ENCODE measurements at regions not wholly inside any gene's neighbourhood (a gene's known extent, or its start where the extent isn't known, plus 50 kb on each side); places are given as distances from the start of the nearest gene placed in this dataset.
A peak's percentile ranks its signal among the peaks of the same experiment; 100 is the strongest.
"Not testable (repeated sequence)": the region's sequence is repeated elsewhere in the genome, so short reads cannot be mapped to it uniquely, and the experiment has no call there.

DNA sequence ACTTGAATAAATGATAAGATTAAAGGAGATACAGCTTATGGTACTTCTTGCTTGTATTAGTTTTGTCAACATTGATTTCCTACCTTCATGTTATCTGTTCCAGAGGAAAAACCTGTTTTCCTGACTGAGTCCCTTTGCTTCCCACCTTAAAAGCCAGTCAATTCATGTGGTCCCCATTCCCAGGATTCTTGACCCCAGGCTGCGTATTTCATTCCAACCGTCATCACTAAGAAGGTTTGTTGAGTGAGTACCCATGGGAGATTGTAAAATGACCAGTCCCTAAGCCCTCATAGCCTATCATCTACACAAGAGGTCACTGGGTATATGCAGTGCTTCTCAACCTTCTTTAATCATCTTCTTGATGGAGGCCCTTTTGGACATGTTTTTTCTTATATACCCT, 52.2 kb downstream of the BEX3 start:
- H3K4me3 ChIP-seq (ENCODE audit: low read depth, low read length): no peak overlapping the region
- TF ChIP-seq, protein P1, sequence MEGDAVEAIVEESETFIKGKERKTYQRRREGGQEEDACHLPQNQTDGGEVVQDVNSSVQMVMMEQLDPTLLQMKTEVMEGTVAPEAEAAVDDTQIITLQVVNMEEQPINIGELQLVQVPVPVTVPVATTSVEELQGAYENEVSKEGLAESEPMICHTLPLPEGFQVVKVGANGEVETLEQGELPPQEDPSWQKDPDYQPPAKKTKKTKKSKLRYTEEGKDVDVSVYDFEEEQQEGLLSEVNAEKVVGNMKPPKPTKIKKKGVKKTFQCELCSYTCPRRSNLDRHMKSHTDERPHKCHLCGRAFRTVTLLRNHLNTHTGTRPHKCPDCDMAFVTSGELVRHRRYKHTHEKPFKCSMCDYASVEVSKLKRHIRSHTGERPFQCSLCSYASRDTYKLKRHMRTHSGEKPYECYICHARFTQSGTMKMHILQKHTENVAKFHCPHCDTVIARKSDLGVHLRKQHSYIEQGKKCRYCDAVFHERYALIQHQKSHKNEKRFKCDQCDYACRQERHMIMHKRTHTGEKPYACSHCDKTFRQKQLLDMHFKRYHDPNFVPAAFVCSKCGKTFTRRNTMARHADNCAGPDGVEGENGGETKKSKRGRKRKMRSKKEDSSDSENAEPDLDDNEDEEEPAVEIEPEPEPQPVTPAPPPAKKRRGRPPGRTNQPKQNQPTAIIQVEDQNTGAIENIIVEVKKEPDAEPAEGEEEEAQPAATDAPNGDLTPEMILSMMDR (IDR thresholded peaks at IDR 0.05; ENCODE audit: insufficient read depth, low read depth, low read length): no peak
- no peak for DNase-seq (ENCODE audit: low read depth)

DNA sequence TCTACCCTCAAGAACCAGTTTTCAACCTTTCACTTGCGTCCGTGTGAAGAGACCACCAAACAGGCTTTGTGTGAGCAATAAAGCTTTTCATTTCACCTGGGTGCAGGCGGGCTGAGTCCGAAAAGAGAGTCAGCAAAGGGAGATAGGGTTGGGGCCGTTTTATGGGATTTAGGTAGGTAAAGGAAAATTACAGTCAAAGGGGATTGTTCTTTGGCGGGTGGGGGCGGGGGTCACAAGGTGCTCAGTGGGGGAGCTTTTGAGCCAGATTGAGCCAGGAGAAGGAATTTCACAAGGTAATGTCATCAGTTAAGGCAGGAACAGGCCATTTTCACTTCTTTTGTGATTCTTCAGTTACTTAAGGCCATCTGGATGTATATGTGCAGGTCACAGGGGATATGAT, 52.7 kb downstream of the BEX3 start:
- not testable (repeated sequence) for DNase-seq (ENCODE audit: low read depth); H3K4me3 ChIP-seq (ENCODE audit: low read depth, low read length)

DNA sequence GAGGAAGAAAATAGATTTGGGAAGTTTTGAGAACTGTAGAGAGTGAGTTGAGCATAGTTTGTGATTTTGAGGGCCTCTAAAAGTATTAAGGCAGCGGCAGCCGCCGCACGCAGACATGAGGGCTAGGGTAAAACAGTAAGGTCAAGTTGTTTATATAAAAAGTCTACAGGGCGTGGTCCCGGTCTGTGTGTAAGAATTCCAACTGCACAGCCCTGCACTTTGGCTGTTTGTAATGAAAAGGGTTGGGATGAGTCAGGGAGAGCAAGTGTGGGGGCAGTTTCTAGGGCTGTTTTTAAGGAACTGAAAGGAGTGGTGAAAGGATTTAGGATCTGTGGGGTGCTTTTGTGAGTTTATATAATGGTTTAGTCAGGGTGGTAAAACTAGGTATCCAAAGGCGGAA, 55.0 kb downstream of the BEX3 start:
- TF ChIP-seq, protein P1 (IDR thresholded peaks at IDR 0.05; ENCODE audit: insufficient read depth, low read depth, low read length): no peak
- DNase-seq (ENCODE audit: low read depth): peak; percentile 70

DNA sequence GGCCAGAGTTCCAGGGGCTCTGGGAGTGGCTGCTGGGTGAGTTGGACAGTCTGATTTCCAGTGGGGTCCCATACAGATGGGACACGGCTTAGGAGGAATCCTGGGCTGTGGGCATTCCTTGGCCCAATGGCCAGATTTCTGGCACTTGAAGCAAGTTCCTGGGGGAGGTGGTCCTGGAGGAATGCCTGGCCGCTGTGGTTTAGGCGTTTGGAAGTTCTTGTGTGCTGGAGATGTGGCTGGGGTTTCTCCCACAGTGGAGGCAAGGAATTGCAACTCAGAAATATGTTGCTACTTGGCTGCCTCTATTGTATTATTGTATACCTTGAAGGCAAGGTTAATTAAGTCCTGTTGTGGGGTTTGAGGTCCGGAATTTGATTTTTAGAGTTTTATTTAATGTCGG, 56.5 kb downstream of the BEX3 start:
- DNase-seq (ENCODE audit: low read depth); H3K4me3 ChIP-seq (ENCODE audit: low read depth, low read length): not testable (repeated sequence)

More for the DNA sequence above, 55.0 kb downstream of the BEX3 start:
- no peak overlapping the region for H3K4me3 ChIP-seq (ENCODE audit: low read depth, low read length)

DNA sequence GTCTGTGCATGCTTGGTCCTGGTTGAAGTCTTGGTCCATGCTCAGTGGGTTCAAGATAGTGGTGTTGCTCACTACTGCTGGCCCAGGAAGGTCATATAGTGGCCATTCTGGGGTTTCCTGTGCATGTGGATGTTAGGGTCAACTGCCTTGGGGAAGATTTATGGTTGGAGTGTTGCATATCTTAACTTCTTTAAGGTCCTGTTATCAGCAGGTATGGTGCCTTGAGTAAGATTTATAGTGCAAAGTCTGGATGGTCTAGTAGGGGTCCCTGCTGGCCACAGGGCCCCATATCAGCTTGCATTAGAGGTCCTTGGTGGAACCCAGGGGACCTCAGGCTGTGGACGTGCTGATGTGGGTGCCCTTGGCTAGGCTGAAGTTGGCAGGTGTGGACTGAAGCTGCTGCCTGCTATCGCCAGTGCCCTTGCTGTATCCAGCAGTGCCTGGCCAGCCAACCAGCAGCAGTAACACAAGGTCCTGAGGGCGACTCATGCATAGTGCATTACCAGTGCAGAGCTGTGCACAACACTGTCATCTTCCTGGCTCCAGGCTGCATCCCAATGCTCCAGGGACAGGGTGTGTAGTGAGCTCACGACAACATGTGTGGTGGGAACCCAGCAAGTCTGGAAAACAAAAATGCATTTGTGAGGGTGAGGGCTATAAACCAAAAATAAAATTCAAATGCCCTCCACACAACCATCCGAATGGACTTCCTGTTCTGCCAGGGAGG, 61.0 kb downstream of the BEX3 start:
- TF ChIP-seq, protein P1 (IDR thresholded peaks at IDR 0.05; ENCODE audit: insufficient read depth, low read depth, low read length): no peak
- no peak for DNase-seq (ENCODE audit: low read depth)

DNA sequence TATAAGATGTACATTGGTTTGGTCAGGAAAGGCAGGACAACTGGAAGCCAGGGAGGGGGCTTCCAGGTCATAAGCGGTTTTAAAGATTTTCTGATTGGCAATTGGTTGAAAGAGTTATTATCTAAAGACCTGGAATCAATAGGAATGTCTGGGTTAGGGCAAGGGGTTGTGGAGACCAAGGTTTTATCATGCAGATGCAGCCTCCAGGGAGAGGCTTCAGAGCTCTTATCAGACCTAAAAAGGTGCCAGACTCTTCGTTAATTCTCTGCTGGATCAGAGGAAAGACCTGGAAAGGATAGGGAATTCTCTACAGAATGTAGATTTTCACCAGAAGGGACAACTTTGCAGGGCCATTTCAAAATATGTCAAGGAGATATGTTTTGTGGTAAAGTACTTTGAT, 62.8 kb downstream of the BEX3 start:
- TF ChIP-seq, protein P1 (IDR thresholded peaks at IDR 0.05; ENCODE audit: insufficient read depth, low read depth, low read length): no peak
- H3K4me3 ChIP-seq (ENCODE audit: low read depth, low read length): no peak overlapping the region
- DNase-seq (ENCODE audit: low read depth): no peak

More for the DNA sequence above, 61.0 kb downstream of the BEX3 start:
- H3K4me3 ChIP-seq (ENCODE audit: low read depth, low read length): no peak overlapping the region

DNA sequence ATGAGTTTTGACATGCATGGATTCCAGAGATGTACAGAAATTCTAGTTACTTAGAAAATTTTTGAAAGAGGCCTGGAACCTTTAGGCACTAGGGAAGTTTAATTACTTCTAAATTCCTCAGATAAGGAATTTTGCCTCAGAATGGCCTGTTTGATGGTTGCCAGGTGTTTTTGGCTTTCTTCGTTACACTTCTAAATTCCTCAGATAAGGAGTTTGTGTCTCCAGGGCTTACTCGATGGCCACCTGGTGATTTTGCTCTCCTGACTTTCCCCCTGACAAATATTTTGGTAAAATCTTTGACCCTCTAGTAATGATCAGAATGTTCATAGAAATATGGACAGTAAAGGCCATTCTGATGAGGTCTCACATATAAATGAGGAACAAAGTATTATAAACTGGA, 64.3 kb downstream of the BEX3 start:
- no peak for DNase-seq (ENCODE audit: low read depth)
- no peak overlapping the region for H3K4me3 ChIP-seq (ENCODE audit: low read depth, low read length)
- TF ChIP-seq, protein P1 (IDR thresholded peaks at IDR 0.05; ENCODE audit: insufficient read depth, low read depth, low read length): no peak

DNA sequence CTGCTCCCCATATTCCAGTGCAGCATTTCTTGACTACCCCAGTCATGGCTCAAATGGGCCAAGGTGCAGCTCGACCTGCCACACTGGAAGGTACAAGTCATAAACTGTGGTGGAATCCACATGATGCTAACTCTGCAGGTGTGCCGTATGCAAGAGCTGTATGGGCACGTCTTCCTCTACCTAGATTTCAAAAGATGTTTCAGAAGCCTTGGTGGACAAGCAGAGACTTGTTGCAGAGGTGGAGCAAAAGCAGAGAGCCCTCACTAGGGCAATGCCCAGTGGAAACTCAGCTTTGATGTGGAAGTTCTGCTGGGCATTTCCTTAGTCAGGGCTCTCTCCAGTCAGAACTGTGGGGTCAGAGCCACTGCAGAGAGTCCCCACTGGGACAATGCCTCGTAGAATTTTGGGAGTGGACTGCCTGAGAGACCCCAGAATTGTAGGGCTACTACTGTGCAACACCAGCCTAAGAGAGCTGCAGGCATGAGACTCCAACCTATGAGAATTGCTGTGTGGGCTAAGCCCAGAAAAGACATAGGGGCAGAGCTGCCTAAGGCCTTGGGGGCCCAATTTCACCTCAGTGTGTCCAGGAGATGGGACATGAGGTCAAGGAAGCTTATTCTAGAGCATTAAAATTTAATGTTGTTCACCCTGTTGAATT, 65.7 kb downstream of the BEX3 start:
- no peak for DNase-seq (ENCODE audit: low read depth)

More for the DNA sequence above, 65.7 kb downstream of the BEX3 start:
- no peak overlapping the region for H3K4me3 ChIP-seq (ENCODE audit: low read depth, low read length)
- TF ChIP-seq, protein P1 (IDR thresholded peaks at IDR 0.05; ENCODE audit: insufficient read depth, low read depth, low read length): no peak
